Sigmoid colon (tissue), 4 donors: ENCODE measurements at regions not wholly inside any gene's neighbourhood (a gene's known extent, or its start where the extent isn't known, plus 50 kb on each side); places are given as distances from the start of the nearest gene placed in this dataset.

Experiments
- CTCF ChIP-seq, 4 experiments: fragments of 450-650 bp in 3 of 4; fragments of 200-600 bp in 1 of 4; IDR thresholded peaks; one replicate each; pipeline ENCODE4 v1.5.1; 2016 to 2019; ENCODE audit warnings: antibody characterized with exemption in 4 of 4, mild to moderate bottlenecking in 3 of 4, moderate library complexity in 2 of 4
- EP300 ChIP-seq, 4 donors: sonication (generic); formaldehyde crosslinking; IDR thresholded peaks; one replicate each; pipeline ENCODE4 v1.6.1; 2017; ENCODE audit warnings: antibody characterized with exemption in 4 of 4
- POLR2A ChIP-seq, 2 donors: fragments of 450-650 bp; IDR thresholded peaks; one replicate each; pipeline ENCODE4 v1.6.1; 2016; ENCODE audit warnings: antibody characterized with exemption in 2 of 2, mild to moderate bottlenecking in 2 of 2, moderate library complexity in 2 of 2

- TF ChIP-seq CTCF (IDR thresholded peaks at IDR 0.05) (no peak), POLR2A (IDR thresholded peaks at IDR 0.05) (no peak), EP300 (IDR thresholded peaks at IDR 0.05) (no peak)
These were observed 90.8 kb upstream of the SMARCAD1 start for GRCh38 chr4:94116842-94117241.
